ENCODE measurements at regions not wholly inside any gene's neighbourhood (a gene's known extent, or its start where the extent isn't known, plus 50 kb on each side); places are given as distances from the start of the nearest gene placed in this dataset.

DNA sequence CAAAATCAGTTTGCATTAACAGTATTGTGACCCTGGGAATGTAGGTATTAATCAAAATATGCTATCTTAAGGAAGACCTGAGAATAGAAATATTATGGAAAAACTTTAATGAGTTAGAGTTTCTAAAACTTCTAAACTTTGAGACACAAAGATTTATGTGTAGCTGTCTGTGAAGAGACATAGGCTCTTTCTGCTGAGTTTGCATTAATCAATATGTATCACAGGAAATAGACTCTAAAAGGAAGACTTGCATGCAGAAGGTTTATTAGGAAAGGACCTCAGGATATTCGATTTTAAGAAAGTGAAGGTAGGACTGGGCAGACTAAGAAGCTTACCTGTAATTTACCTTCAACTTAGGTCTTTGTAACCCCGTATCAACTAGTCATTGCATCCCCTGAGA lies 494.8 kb upstream of the NRXN1 start:
- Histone ChIP-seq H3K79me2 (ENCODE audit: control insufficient read depth, insufficient read depth, low read length) (no peaks in the 10 kb centered on the region), H4K20me1 (ENCODE audit: control insufficient read depth, extremely low read depth, insufficient read depth, low read length) (no peaks in the 10 kb centered on the region), H3K4me2 (ENCODE audit: control insufficient read depth, extremely low read depth, insufficient read depth, low read depth, low read length) (no peak overlapping the region), H2AFZ (ENCODE audit: control insufficient read depth, low read length) (no peak overlapping the region), H3K27ac (ENCODE audit: control insufficient read depth, insufficient read depth, low read length) (no peak overlapping the region), H3K9me1 (ENCODE audit: control insufficient read depth, extremely low read depth, insufficient read depth, low read length) (no peaks in the 10 kb centered on the region), H3K9me3 (ENCODE audit: control insufficient read depth, low read depth, low read length) (no peaks in the 10 kb centered on the region), H3K4me1 (ENCODE audit: control insufficient read depth, extremely low read depth, insufficient read depth, low read length) (no peaks in the 10 kb centered on the region), H3K9ac (ENCODE audit: control insufficient read depth, extremely low read depth, insufficient read depth, low read length) (no peak overlapping the region), H3K4me3 (ENCODE audit: control insufficient read depth in 2 of 3, extremely low read depth in 1 of 3, insufficient read depth in 2 of 3, low read depth in 1 of 3, low read length in 3 of 3) (no peak overlapping the region), H3K27me3 (ENCODE audit: control insufficient read depth, extremely low read depth, insufficient read depth, low read length) (no peaks in the 10 kb centered on the region), H3K36me3 (ENCODE audit: control insufficient read depth in 2 of 2, extremely low read depth in 1 of 2, insufficient read depth in 2 of 2, low read length in 2 of 2) (no peaks in the 10 kb centered on the region)
- no peak for TF ChIP-seq EZH2 (IDR thresholded peaks at IDR 0.05; ENCODE audit: low read length)
- TF ChIP-seq, protein P1, sequence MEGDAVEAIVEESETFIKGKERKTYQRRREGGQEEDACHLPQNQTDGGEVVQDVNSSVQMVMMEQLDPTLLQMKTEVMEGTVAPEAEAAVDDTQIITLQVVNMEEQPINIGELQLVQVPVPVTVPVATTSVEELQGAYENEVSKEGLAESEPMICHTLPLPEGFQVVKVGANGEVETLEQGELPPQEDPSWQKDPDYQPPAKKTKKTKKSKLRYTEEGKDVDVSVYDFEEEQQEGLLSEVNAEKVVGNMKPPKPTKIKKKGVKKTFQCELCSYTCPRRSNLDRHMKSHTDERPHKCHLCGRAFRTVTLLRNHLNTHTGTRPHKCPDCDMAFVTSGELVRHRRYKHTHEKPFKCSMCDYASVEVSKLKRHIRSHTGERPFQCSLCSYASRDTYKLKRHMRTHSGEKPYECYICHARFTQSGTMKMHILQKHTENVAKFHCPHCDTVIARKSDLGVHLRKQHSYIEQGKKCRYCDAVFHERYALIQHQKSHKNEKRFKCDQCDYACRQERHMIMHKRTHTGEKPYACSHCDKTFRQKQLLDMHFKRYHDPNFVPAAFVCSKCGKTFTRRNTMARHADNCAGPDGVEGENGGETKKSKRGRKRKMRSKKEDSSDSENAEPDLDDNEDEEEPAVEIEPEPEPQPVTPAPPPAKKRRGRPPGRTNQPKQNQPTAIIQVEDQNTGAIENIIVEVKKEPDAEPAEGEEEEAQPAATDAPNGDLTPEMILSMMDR (optimal IDR thresholded peaks at IDR 0.05 in 1 of 3, IDR thresholded peaks at IDR 0.05 in 1 of 3, conservative IDR thresholded peaks at IDR 0.05 in 1 of 3; ENCODE audit: extremely low read depth in 1 of 3, insufficient read depth in 2 of 3, low read length in 3 of 3) = no peak
- FAIRE-seq (no peak), DNase-seq (ENCODE audit: low read depth, low spot score) (no peak)
- dilution Hi-C loops (cut with MboI; ENCODE audit: extremely low pct_ligation_motif_present, low sequenced_read_pairs) = no loop called here

DNA sequence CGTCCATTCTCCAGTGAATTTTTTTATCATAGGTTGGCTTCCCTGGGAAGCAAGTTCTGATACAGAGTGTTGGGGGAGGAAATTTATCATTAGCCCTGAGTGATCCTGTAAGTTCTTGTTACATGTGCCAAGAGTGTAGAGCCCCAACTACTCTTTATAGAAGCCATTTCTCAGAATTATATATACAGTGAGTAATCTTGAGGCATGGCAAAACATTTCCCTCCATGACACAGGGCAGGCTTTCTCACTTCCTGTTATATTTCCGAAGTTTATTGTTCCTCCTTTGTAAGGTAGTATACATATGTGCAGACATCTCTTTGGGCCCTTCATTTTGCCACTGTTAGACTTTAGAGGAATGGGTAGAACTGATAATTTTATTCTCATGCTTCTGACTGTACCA lies 484.7 kb upstream of the NRXN1 start:
- Histone ChIP-seq H3K4me2 (ENCODE audit: control insufficient read depth, extremely low read depth, insufficient read depth, low read depth, low read length) (no peak overlapping the region), H3K9me3 (ENCODE audit: control insufficient read depth, low read depth, low read length) (no peaks in the 10 kb centered on the region), H3K79me2 (ENCODE audit: control insufficient read depth, insufficient read depth, low read length) (no peaks in the 10 kb centered on the region), H3K4me3 (ENCODE audit: control insufficient read depth in 2 of 3, extremely low read depth in 1 of 3, insufficient read depth in 2 of 3, low read depth in 1 of 3, low read length in 3 of 3) (no peak overlapping the region), H3K4me1 (ENCODE audit: control insufficient read depth, extremely low read depth, insufficient read depth, low read length) (no peaks in the 10 kb centered on the region), H4K20me1 (ENCODE audit: control insufficient read depth, extremely low read depth, insufficient read depth, low read length) (no peaks in the 10 kb centered on the region), H3K36me3 (ENCODE audit: control insufficient read depth in 2 of 2, extremely low read depth in 1 of 2, insufficient read depth in 2 of 2, low read length in 2 of 2) (no peaks in the 10 kb centered on the region), H2AFZ (ENCODE audit: control insufficient read depth, low read length) (no peak overlapping the region), H3K27me3 (ENCODE audit: control insufficient read depth, extremely low read depth, insufficient read depth, low read length) (no peaks in the 10 kb centered on the region), H3K9ac (ENCODE audit: control insufficient read depth, extremely low read depth, insufficient read depth, low read length) (no peak overlapping the region), H3K27ac (ENCODE audit: control insufficient read depth, insufficient read depth, low read length) (no peak overlapping the region), H3K9me1 (ENCODE audit: control insufficient read depth, extremely low read depth, insufficient read depth, low read length) (no peaks in the 10 kb centered on the region)
- DNase-seq (ENCODE audit: low read depth, low spot score) (no peak), FAIRE-seq (no peak)
- no peak for TF ChIP-seq EZH2 (IDR thresholded peaks at IDR 0.05; ENCODE audit: low read length)
- TF ChIP-seq, protein P1 (optimal IDR thresholded peaks at IDR 0.05 in 1 of 3, IDR thresholded peaks at IDR 0.05 in 1 of 3, conservative IDR thresholded peaks at IDR 0.05 in 1 of 3; ENCODE audit: extremely low read depth in 1 of 3, insufficient read depth in 2 of 3, low read length in 3 of 3) = no peak
- dilution Hi-C loops (cut with MboI; ENCODE audit: extremely low pct_ligation_motif_present, low sequenced_read_pairs) = no loop called here
